Smooth muscle cell (in vitro differentiated cells): ENCODE measurements at regions not wholly inside any gene's neighbourhood (a gene's known extent, or its start where the extent isn't known, plus 50 kb on each side); places are given as distances from the start of the nearest gene placed in this dataset.

Experiments used
- DNase-seq: peaks from one replicate; lab custom pipeline; 2025; ENCODE audit not compliant: unreplicated experiment; lab: John Stamatoyannopoulos, UW
- H2AFZ ChIP-seq: fragments of 200-600 bp; sonication (generic); 2 replicates; pipeline ENCODE4 v1.6.0; 2016; ENCODE audit warnings: antibody characterized with exemption, low read depth, mild to moderate bottlenecking
- H3F3A ChIP-seq: fragments of 200-600 bp; sonication (generic); 2 replicates; pipeline ENCODE4 v1.6.0; 2017; ENCODE audit warnings: antibody characterized with exemption, low read depth
- H3K27ac ChIP-seq: fragments of 200-600 bp; sonication (generic); 2 replicates; pipeline ENCODE4 v1.5.1; 2016; ENCODE audit warnings: low read depth, mild to moderate bottlenecking
- H3K27me3 ChIP-seq: fragments of 200-600 bp; sonication (generic); 2 replicates; pipeline ENCODE4 v1.6.1; 2016; ENCODE audit warnings: low read depth, mild to moderate bottlenecking
- H3K36me3 ChIP-seq: fragments of 200-600 bp; sonication (generic); 2 replicates; pipeline ENCODE4 v1.5.1; 2016; ENCODE audit warnings: low read depth
- H3K4me1 ChIP-seq: fragments of 200-600 bp; sonication (generic); 2 replicates; pipeline ENCODE4 v1.5.1; 2016; ENCODE audit warnings: low read depth
- H3K4me2 ChIP-seq: fragments of 200-600 bp; sonication (generic); 2 replicates; pipeline ENCODE4 v1.6.0; 2016; ENCODE audit warnings: mild to moderate bottlenecking
- H3K4me3 ChIP-seq: fragments of 200-600 bp; sonication (generic); 2 replicates; pipeline ENCODE4 v1.5.1; 2016; ENCODE audit warnings: mild to moderate bottlenecking
- H3K79me2 ChIP-seq: fragments of 200-600 bp; sonication (generic); 2 replicates; pipeline ENCODE4 v1.6.0; 2016; ENCODE audit warnings: low read depth, mild to moderate bottlenecking
- H3K9ac ChIP-seq: fragments of 200-600 bp; sonication (generic); 2 replicates; pipeline ENCODE4 v1.6.0; 2016; ENCODE audit warnings: low read depth
- H3K9me3 ChIP-seq: fragments of 200-600 bp; sonication (generic); replicated peaks from 2 replicates; pipeline ENCODE4 v1.5.1; 2016; ENCODE audit warnings: low read depth
- H4K20me1 ChIP-seq: fragments of 200-600 bp; sonication (generic); 2 replicates; pipeline ENCODE4 v1.6.0; 2016; ENCODE audit warnings: low read depth
- CTCF ChIP-seq: fragments of 200-600 bp; sonication (generic); IDR thresholded peaks from 2 replicates; pipeline ENCODE4 v1.5.1; 2017; ENCODE audit warnings: borderline replicate concordance, mild to moderate bottlenecking, antibody characterized with exemption; ENCODE audit not compliant: insufficient read depth, poor library complexity, severe bottlenecking
- WGBS: methylation state at CpG from one replicate; pipeline ENCODE4 v1.1.7; 2016; ENCODE audit warnings: low lambda C conversion rate; 5-methylcytosine and 5-hydroxymethylcytosine counted together

GRCh38 chr5:57037355-57037754 is 85.4 kb upstream of the MIER3 start:
- WGBS: 84% methylated on average over 6 of the region's 6 CpGs
- H3F3A ChIP-seq: no peaks in the 10 kb centered on the region

GRCh38 chr5:57041570-57041969 is 89.6 kb upstream of the MIER3 start:
- H3K27me3 ChIP-seq: no peaks in the 10 kb centered on the region
- no peak overlapping the region for H3K4me2 ChIP-seq
- no peaks in the 10 kb centered on the region for H4K20me1 ChIP-seq
- DNase-seq: no peak
- no peak overlapping the region for H3K4me3 ChIP-seq
- H3K79me2 ChIP-seq: no peaks in the 10 kb centered on the region
- no peak overlapping the region for H2AFZ ChIP-seq
- no peaks in the 10 kb centered on the region for H3F3A ChIP-seq
- no peaks in the 10 kb centered on the region for H3K9me3 ChIP-seq
- no peak overlapping the region for H3K9ac ChIP-seq
- 90% methylated on average over 1 of the region's 1 CpG for whole genome bisulfite sequencing
- no peaks in the 10 kb centered on the region for H3K36me3 ChIP-seq
- H3K27ac ChIP-seq: no peak overlapping the region
- H3K4me1 ChIP-seq: no peaks in the 10 kb centered on the region
- no peak for TF ChIP-seq CTCF

More at GRCh38 chr5:57037355-57037754, 85.4 kb upstream of the MIER3 start:
- Histone ChIP-seq H4K20me1 (no peaks in the 10 kb centered on the region), H3K79me2 (no peaks in the 10 kb centered on the region), H3K4me3 (no peak overlapping the region), H3K9ac (no peak overlapping the region), H2AFZ (no peak overlapping the region), H3K27ac (no peak overlapping the region), H3K4me1 (no peaks in the 10 kb centered on the region), H3K27me3 (no peaks in the 10 kb centered on the region), H3K9me3 (no peaks in the 10 kb centered on the region), H3K36me3 (no peaks in the 10 kb centered on the region), H3K4me2 (no peak overlapping the region)
- TF ChIP-seq CTCF: no peak
- no peak for DNase-seq

GRCh38 chr5:57042524-57042931 is 90.6 kb upstream of the MIER3 start:
- TF ChIP-seq CTCF: no peak
- no peaks in the 10 kb centered on the region for H4K20me1 ChIP-seq
- no peak overlapping the region for H3K4me2 ChIP-seq
- no peak overlapping the region for H2AFZ ChIP-seq
- H3F3A ChIP-seq: no peaks in the 10 kb centered on the region
- WGBS: 68% methylated on average over 3 of the region's 3 CpGs
- no peak overlapping the region for H3K27ac ChIP-seq
- no peak overlapping the region for H3K4me3 ChIP-seq
- no peak overlapping the region for H3K9ac ChIP-seq
- H3K36me3 ChIP-seq: no peaks in the 10 kb centered on the region
- H3K79me2 ChIP-seq: no peaks in the 10 kb centered on the region
- no peaks in the 10 kb centered on the region for H3K9me3 ChIP-seq
- no peak for DNase-seq
- H3K4me1 ChIP-seq: no peaks in the 10 kb centered on the region
- no peaks in the 10 kb centered on the region for H3K27me3 ChIP-seq

GRCh38 chr5:57054135-57054534 is 102.2 kb upstream of the MIER3 start:
- no peaks in the 10 kb centered on the region for H4K20me1 ChIP-seq
- no peak for TF ChIP-seq CTCF

More at GRCh38 chr5:57054135-57054534, 102.2 kb upstream of the MIER3 start:
- Histone ChIP-seq H3K27me3 (no peaks in the 10 kb centered on the region), H3K36me3 (no peaks in the 10 kb centered on the region), H3K27ac (no peak overlapping the region), H3K9ac (no peak overlapping the region), H2AFZ (no peak overlapping the region), H3K9me3 (no peaks in the 10 kb centered on the region), H3K4me2 (no peak overlapping the region), H3K4me1 (no peaks in the 10 kb centered on the region), H3F3A (no peaks in the 10 kb centered on the region), H3K4me3 (no peak overlapping the region), H3K79me2 (no peaks in the 10 kb centered on the region)
- DNase-seq: no peak
